Caco-2 (cell line): ENCODE measurements at regions not wholly inside any gene's neighbourhood (a gene's known extent, or its start where the extent isn't known, plus 50 kb on each side); places are given as distances from the start of the nearest gene placed in this dataset.
"Not testable (repeated sequence)": the region's sequence is repeated elsewhere in the genome, so short reads cannot be mapped to it uniquely, and the experiment has no call there.

Experiments
- BruUV-seq: library from RNA; stranded (reverse); fragments of 400-500 nt; replicated peaks from 2 replicates; lab custom pipeline; 2021; lab: Mats Ljungman, UMichigan
- CTCF ChIA-PET: fragments of 300-600 bp; sonication (Branson Sonifier 250); formaldehyde crosslinking; loops from one replicate; lab custom pipeline; 2022; ENCODE audit warnings: antibody characterized with exemption; lab: Charles Lee
- POLR2A ChIA-PET: fragments of 300-600 bp; sonication (Branson Sonifier 250); formaldehyde crosslinking; loops from one replicate; lab custom pipeline; 2022; ENCODE audit warnings: antibody characterized with exemption; lab: Charles Lee
- DNase-seq, 2 experiments: peaks; one replicate each; pipeline versions ENCODE4 v3.0.0 to v3.0.0-alpha.2; 2020 to 2022
- H3K27me3 ChIP-seq: replicated peaks from 2 replicates; pipeline ENCODE4 v1.6.0; 2011; ENCODE audit warnings: low read length; ENCODE audit not compliant: control insufficient read depth, insufficient read depth
- H3K36me3 ChIP-seq: 2 replicates; pipeline ENCODE4 v1.5.1; 2011; ENCODE audit warnings: low read length; ENCODE audit not compliant: control insufficient read depth, insufficient read depth
- H3K4me1 ChIP-seq: fragments of 250-450 bp; sonication (Bioruptor Pico); 2 replicates; pipeline ENCODE4 v1.5.1; 2020; ENCODE audit warnings: mild to moderate bottlenecking
- H3K4me3 ChIP-seq: 2 replicates; pipeline ENCODE4 v1.5.1; 2011; ENCODE audit warnings: low read depth, mild to moderate bottlenecking, control low read depth, low read length
- H3K9me3 ChIP-seq: fragments of 250-450 bp; sonication (Bioruptor Pico); 2 replicates; pipeline ENCODE4 v1.5.1; 2020; ENCODE audit warnings: mild to moderate bottlenecking, moderate library complexity
- H3K27ac Mint-ChIP-seq: one replicate; pipeline ENCODE4 v1.8.0; 2022; ENCODE audit warnings: mixed read lengths; ENCODE audit not compliant: unreplicated experiment
- H3K27me3 Mint-ChIP-seq: one replicate; pipeline ENCODE4 v1.8.0; 2022; ENCODE audit warnings: mixed read lengths; ENCODE audit not compliant: insufficient read depth, unreplicated experiment
- H3K36me3 Mint-ChIP-seq: one replicate; pipeline ENCODE4 v1.8.0; 2022; ENCODE audit warnings: mild to moderate bottlenecking, mixed read lengths; ENCODE audit not compliant: insufficient read depth, unreplicated experiment
- H3K4me1 Mint-ChIP-seq: one replicate; pipeline ENCODE4 v1.8.0; 2022; ENCODE audit warnings: low read depth, mixed read lengths; ENCODE audit not compliant: unreplicated experiment
- H3K4me3 Mint-ChIP-seq: one replicate; pipeline ENCODE4 v1.8.0; 2022; ENCODE audit warnings: mild to moderate bottlenecking, moderate library complexity, mixed read lengths; ENCODE audit not compliant: unreplicated experiment
- H3K9me3 Mint-ChIP-seq: one replicate; pipeline ENCODE4 v1.8.0; 2022; ENCODE audit warnings: mixed read lengths; ENCODE audit not compliant: unreplicated experiment
- CTCF ChIP-seq, 2 experiments: fragments of 200-600 bp in 1 of 2; IDR thresholded peaks; 1 replicate in 1 of 2; 2 replicates in 1 of 2; pipeline versions ENCODE4 v1.5.1 to v1.8.0; 2011 to 2022; ENCODE audit warnings: antibody characterized with exemption in 1 of 2, control low read depth in 1 of 2, inconsistent platforms in 1 of 2, low read depth in 1 of 2, low read length in 1 of 2, mild to moderate bottlenecking in 1 of 2, moderate library complexity in 1 of 2; ENCODE audit not compliant: insufficient read depth in 1 of 2, severe bottlenecking in 1 of 2, unreplicated experiment in 1 of 2
- intact Hi-C: fragments of 100-400 bp; cut with micrococcal nuclease; formaldehyde crosslinking; loops from one replicate; pipeline ENCODE4 v1.10.0; 2022; ENCODE audit not compliant: unreplicated experiment

- peaks cover 9% of the 10 kb centered on the region for H3K27me3 Mint-ChIP-seq
- ChIA-PET POLR2A (no interaction called here), CTCF (no interaction called here)
- Histone ChIP-seq H3K36me3 (no peaks in the 10 kb centered on the region), H3K4me1 (no peaks in the 10 kb centered on the region), H3K27me3 (no peaks in the 10 kb centered on the region), H3K4me3 (no peak overlapping the region), H3K9me3 (no peaks in the 10 kb centered on the region)
- H3K4me3 Mint-ChIP-seq: no peak overlapping the region
- no peak overlapping the region for H3K27ac Mint-ChIP-seq
- no peaks in the 10 kb centered on the region for H3K4me1 Mint-ChIP-seq
- DNase-seq: no peak
- intact Hi-C loops: no loop called here
- no TSS peak for BruUV-seq
- no peaks in the 10 kb centered on the region for H3K36me3 Mint-ChIP-seq
- no peak for TF ChIP-seq CTCF (IDR thresholded peaks at IDR 0.05; ENCODE audit: insufficient read depth in 1 of 2, low read depth in 1 of 2, low read length in 1 of 2, severe bottlenecking in 1 of 2, unreplicated experiment in 1 of 2)
- no peaks in the 10 kb centered on the region for H3K9me3 Mint-ChIP-seq
Measured at GRCh38 chr5:158450751-158451171, 591.8 kb upstream of the CLINT1 start.

DNA sequence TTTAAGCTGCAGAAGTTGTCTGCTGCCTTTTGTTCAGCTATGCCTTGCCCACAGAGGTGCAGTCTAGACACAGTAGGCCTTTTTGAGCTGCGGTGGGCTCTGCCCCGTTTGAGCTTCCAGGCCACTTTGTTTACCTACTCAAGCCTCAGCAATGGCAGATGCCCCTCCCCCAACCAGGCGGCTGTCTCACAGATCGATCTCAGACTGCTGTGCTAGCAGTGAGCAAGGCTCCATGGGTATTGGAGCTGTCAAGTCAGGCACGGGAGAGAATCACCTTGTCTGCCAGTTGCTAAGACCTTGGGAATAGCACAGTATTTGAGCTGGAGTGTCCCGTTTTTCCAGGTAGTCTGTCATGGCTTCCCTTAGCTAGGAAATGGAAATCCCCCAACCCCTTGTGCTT, 587.8 kb upstream of the CLINT1 start:
- intact Hi-C loops, H3K4me3 Mint-ChIP-seq, H3K27me3 ChIP-seq, H3K27me3 Mint-ChIP-seq, H3K4me1 Mint-ChIP-seq, H3K9me3 ChIP-seq, H3K4me3 ChIP-seq, DNase-seq, H3K36me3 ChIP-seq, CTCF ChIA-PET, H3K36me3 Mint-ChIP-seq, BruUV-seq, H3K4me1 ChIP-seq, H3K9me3 Mint-ChIP-seq, POLR2A ChIA-PET, H3K27ac Mint-ChIP-seq: not testable (repeated sequence)

- H3K36me3 Mint-ChIP-seq, CTCF ChIA-PET, H3K4me1 Mint-ChIP-seq, H3K36me3 ChIP-seq, H3K27me3 Mint-ChIP-seq, H3K4me1 ChIP-seq, H3K27ac Mint-ChIP-seq, H3K4me3 ChIP-seq, BruUV-seq, POLR2A ChIA-PET, H3K9me3 ChIP-seq, H3K27me3 ChIP-seq, DNase-seq, H3K9me3 Mint-ChIP-seq, H3K4me3 Mint-ChIP-seq, intact Hi-C loops: not testable (repeated sequence)
Measured at GRCh38 chr5:158439204-158439603, 580.3 kb upstream of the CLINT1 start.

- Histone ChIP-seq H3K36me3 (no peaks in the 10 kb centered on the region), H3K4me3 (no peak overlapping the region), H3K27me3 (no peaks in the 10 kb centered on the region), H3K9me3 (no peaks in the 10 kb centered on the region), H3K4me1 (no peaks in the 10 kb centered on the region)
- Mint-ChIP-seq H3K36me3 (no peaks in the 10 kb centered on the region), H3K4me3 (no peak overlapping the region), H3K4me1 (no peaks in the 10 kb centered on the region), H3K27me3 (no peaks in the 10 kb centered on the region), H3K9me3 (no peaks in the 10 kb centered on the region), H3K27ac (no peak overlapping the region)
- no TSS peak for BruUV-seq
- ChIA-PET CTCF (no interaction called here), POLR2A (no interaction called here)
- no peak for DNase-seq
- intact Hi-C loops: no loop called here
- no peak for TF ChIP-seq CTCF (IDR thresholded peaks at IDR 0.05; ENCODE audit: insufficient read depth in 1 of 2, low read depth in 1 of 2, low read length in 1 of 2, severe bottlenecking in 1 of 2, unreplicated experiment in 1 of 2)
Measured at GRCh38 chr5:158436271-158437065, 577.5 kb upstream of the CLINT1 start.
